GM06990 (cell line): ENCODE measurements at regions not wholly inside any gene's neighbourhood (a gene's known extent, or its start where the extent isn't known, plus 50 kb on each side); places are given as distances from the start of the nearest gene placed in this dataset.

ENCODE experiments used
- DNase-seq: peaks from one replicate; pipeline ENCODE4 v3.0.0-alpha.2; 2011; ENCODE audit not compliant: insufficient read length; ENCODE audit errors: extremely low read depth
- H3K27me3 ChIP-seq: replicated peaks from 2 replicates; pipeline ENCODE4 v1.6.0; 2011; ENCODE audit warnings: low read length; ENCODE audit not compliant: control insufficient read depth, insufficient read depth
- H3K36me3 ChIP-seq: 2 replicates; pipeline ENCODE4 v1.5.1; 2011; ENCODE audit warnings: low read length; ENCODE audit not compliant: control insufficient read depth, insufficient read depth
- H3K4me3 ChIP-seq: replicated peaks from 2 replicates; pipeline ENCODE4 v1.5.1; 2011; ENCODE audit warnings: low read depth, mild to moderate bottlenecking, control low read depth, low read length
- CTCF ChIP-seq: IDR thresholded peaks from 2 replicates; pipeline ENCODE4 v1.5.1; 2011; ENCODE audit warnings: low read length, control low read depth, mild to moderate bottlenecking, inconsistent platforms; ENCODE audit not compliant: insufficient read depth, poor library complexity, severe bottlenecking

GRCh38 chr9:103371152-103371551 is 376.0 kb downstream of the CYLC2 start:
- H3K4me3 ChIP-seq = no peak overlapping the region
- DNase-seq = no peak
- H3K36me3 ChIP-seq = no peaks in the 10 kb centered on the region
- H3K27me3 ChIP-seq = no peaks in the 10 kb centered on the region
- no peak for TF ChIP-seq CTCF

- no peak for TF ChIP-seq CTCF
These were observed 377.7 kb downstream of the CYLC2 start for GRCh38 chr9:103372828-103373227.

GRCh38 chr9:103377667-103378066 is 382.5 kb downstream of the CYLC2 start:
- H3K4me3 ChIP-seq = no peak overlapping the region
- no peak for DNase-seq
- TF ChIP-seq CTCF = no peak
- no peaks in the 10 kb centered on the region for H3K27me3 ChIP-seq
- no peaks in the 10 kb centered on the region for H3K36me3 ChIP-seq

More at GRCh38 chr9:103372828-103373227, 377.7 kb downstream of the CYLC2 start:
- H3K4me3 ChIP-seq = no peak overlapping the region
- no peaks in the 10 kb centered on the region for H3K27me3 ChIP-seq
- DNase-seq = no peak
- no peaks in the 10 kb centered on the region for H3K36me3 ChIP-seq

- peak; percentile 59 for TF ChIP-seq CTCF
- Histone ChIP-seq H3K36me3 (no peaks in the 10 kb centered on the region), H3K27me3 (no peaks in the 10 kb centered on the region), H3K4me3 (no peak overlapping the region)
- no peak for DNase-seq
These were observed 402.9 kb downstream of the CYLC2 start for GRCh38 chr9:103397868-103398600.

GRCh38 chr9:103399535-103399934 is 404.4 kb downstream of the CYLC2 start:
- no peak for DNase-seq
- TF ChIP-seq CTCF = no peak
- no peaks in the 10 kb centered on the region for H3K36me3 ChIP-seq
- H3K27me3 ChIP-seq = no peaks in the 10 kb centered on the region
- H3K4me3 ChIP-seq = no peak overlapping the region
